GM12872 (cell line): ENCODE measurements at regions not wholly inside any gene's neighbourhood (a gene's known extent, or its start where the extent isn't known, plus 50 kb on each side); places are given as distances from the start of the nearest gene placed in this dataset.

Experiments
- CTCF ChIP-seq: IDR thresholded peaks from 3 replicates; pipeline ENCODE4 v1.5.1; 2011; ENCODE audit warnings: low read depth, mild to moderate bottlenecking, low read length, moderate library complexity; ENCODE audit not compliant: insufficient read depth

GRCh38 chr3:25856902-25857518 lies 67.1 kb downstream of the OXSM start:
- peak; percentile 82 for TF ChIP-seq CTCF

DNA sequence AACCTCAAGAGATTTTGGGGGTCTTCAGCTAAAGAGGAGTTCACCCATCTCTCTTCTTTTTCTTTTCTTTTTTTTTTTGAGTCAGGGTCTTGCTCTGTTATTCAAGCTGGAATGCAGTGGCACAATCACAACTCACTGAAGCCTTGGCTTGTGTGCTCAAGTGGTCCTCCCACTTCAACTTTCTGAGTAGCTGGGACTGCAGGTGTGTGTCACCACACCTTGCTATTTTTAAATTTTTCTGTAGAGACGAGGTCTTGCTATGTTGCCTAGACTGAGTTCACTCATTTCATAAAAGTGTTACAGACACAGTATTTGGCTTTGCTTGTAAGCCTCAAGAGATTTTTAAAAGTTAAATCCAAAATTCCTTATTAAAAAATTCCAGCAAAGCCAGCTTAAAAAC lies 71.7 kb downstream of the OXSM start:
- TF ChIP-seq CTCF, result no peak

DNA sequence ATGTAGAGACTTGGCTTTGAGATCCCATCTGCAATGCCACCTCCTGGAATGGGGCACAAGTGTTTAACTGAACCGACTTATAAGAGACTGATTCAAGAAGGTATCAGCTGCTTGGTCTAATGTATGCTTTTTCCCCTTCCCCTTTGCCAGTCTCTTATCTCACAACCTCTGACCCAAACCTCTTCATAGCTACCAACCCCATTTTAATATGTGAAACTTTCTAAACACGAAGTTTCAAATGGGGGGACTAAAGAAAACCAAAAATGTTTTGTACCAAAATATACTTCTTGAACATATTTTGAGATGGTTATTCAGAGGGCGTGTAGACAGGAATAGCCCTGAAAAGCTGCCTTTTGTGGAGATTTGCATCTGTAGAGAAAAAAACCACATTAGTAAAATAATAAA lies 73.1 kb downstream of the OXSM start:
- TF ChIP-seq CTCF, result no peak

DNA sequence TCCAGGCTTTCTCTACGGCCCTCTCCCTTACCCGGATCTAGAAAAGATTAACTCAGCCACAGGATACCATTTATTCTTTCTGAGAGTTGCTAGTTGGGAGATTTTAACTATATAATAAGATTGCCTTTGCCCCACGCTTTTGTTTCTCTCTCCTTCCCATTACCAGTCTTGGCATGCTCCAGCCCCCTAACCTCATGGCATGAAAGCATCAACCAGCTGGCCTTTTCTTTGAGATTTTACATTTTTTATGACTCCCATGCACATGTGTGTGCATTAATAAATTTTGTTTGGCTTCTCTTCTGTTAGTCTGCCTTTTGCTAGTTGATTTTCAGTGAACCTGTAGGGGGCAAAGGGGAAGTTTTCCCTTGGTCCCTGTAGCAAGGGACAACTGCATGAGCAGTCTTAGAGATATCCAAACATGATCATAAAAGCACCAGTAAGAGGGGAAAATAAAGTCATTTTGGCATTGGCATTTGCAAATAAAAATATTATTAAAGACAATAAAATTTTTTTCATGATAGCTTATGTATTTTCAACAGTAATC lies 73.6 kb downstream of the OXSM start:
- TF ChIP-seq CTCF, result peak; percentile 35; the same call in 1 of the 3 replicates

GRCh38 chr3:25870452-25870851 lies 80.6 kb downstream of the OXSM start:
- TF ChIP-seq CTCF, result no peak

DNA sequence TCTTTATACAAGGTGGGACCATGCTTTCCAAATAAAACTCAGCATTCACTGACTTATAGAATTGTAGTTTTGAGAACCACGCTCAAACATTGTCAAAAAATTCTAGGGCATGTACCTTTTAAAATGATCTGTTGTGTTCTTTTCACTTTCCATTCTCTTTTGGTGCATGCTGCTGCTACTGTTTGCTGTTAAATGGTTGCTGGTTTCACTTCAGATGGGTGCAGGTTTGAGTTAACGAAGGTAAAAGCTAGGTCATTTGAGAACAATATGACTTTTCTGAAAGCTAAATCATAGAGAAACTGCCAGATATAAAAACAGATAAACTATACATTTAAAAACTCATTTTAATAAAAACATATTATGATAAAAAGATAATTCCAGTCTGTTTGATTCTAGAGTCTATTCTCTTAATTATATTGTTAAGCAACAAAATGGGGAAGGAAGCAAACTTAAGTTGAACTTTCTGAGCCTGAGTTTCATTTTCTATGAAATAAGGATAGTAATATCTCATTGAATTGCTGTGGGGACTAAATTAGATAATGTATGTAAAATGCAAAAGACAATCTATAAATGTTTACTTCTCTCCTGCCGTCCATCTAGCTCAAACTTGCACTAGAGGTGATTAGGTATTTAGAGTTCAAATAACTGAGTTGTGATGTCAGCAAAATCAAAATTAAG lies 82.4 kb downstream of the OXSM start:
- no peak for TF ChIP-seq CTCF

- no peak for TF ChIP-seq CTCF
These were observed 93.6 kb downstream of the OXSM start for GRCh38 chr3:25883492-25883891.
